ENCODE measurements at regions not wholly inside any gene's neighbourhood (a gene's known extent, or its start where the extent isn't known, plus 50 kb on each side); places are given as distances from the start of the nearest gene placed in this dataset.

DNA sequence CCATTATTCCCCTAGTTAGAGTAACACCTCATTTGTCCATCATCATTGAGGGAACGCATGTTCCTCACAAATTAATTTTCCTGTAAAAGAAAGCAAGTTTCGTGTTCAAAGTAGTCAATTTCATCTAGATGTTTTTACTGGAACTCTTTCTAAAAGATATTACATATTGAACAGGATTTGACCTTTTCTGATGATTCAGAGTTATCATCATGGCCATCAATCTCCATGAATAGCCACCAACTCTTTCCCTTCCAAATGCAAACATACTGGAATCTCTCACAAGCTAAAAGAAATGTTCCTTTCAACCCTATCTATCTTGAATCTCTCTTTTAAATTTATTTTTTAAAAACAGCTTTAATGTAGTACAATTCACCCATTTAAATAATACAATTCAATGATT lies 263.1 kb upstream of the FAR2 start:
- TF ChIP-seq CTCF (IDR thresholded peaks at IDR 0.05; ENCODE audit: extremely low read depth, missing control alignments): no peak
- no peak for DNase-seq (ENCODE audit: low spot score)

DNA sequence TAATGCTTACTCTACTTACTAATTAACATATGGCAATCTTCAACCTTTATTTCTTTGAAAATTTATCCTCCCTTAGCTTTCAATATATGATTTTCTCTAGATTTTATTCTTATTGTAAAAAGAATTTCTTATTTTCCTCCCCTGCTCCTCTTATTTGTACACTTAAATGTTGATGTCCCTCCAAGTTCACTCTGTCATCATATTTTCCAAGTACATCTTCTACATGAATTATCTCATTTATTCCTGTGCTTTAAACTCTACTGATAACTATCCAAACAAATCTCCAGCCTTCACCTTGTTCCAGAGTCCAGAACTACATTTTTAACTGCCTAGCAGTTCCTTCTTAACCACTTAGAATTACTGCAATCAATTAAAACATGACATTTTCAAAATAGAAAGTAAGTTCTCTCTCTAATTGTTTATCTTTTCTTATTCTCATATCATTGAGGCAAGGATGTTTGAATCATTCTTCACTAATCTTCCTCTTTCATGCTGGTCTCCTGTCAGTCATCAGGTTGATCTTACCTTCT lies 261.6 kb upstream of the FAR2 start:
- no peak for DNase-seq (ENCODE audit: low spot score)
- TF ChIP-seq CTCF (IDR thresholded peaks at IDR 0.05; ENCODE audit: extremely low read depth, missing control alignments): no peak

DNA sequence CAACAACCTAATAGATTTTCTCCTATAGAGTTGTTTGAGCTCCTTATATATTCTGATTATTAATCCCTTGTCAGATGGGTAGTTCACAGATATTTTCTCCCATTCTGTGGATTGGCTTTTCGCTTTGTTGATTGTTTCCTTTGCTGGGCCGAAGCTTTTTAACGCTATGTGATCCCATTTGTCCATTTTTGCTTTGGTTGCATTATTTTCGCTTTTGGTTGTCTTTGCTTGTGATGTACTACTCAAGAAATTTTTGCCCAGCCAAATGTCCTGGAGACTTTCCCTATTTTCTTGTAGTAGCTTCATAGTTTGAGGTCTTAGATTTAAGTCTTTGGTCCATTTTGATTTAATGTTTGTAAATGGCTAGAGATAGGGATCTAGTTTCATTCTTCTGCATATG lies 258.4 kb upstream of the FAR2 start:
- TF ChIP-seq CTCF (IDR thresholded peaks at IDR 0.05; ENCODE audit: extremely low read depth, missing control alignments): no peak
- DNase-seq (ENCODE audit: low spot score): no peak

DNA sequence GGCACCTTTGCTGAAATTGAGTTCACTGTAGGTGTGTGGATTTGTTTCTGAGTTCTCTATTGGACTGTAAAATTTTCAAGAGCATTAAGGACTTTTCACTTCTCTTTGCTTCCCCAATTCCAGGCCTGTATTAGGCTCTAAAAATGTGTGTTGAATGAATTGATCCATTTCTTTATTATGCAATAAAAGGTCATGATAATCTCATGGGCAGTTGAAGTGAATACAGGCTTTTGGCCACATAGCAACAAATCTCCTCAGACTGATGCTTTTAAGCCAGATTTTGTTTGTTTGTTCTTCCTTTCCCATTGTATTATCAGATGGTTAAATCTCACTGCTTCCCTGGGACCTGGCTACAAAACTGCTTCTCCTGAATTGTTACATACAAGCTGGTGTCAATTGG lies 258.0 kb upstream of the FAR2 start:
- no peak for TF ChIP-seq CTCF (IDR thresholded peaks at IDR 0.05; ENCODE audit: extremely low read depth, missing control alignments)
- no peak for DNase-seq (ENCODE audit: low spot score)

GRCh38 chr12:28893365-28893764 lies 255.7 kb upstream of the FAR2 start:
- no peak for DNase-seq (ENCODE audit: low spot score)
- TF ChIP-seq CTCF (IDR thresholded peaks at IDR 0.05; ENCODE audit: extremely low read depth, missing control alignments): no peak

DNA sequence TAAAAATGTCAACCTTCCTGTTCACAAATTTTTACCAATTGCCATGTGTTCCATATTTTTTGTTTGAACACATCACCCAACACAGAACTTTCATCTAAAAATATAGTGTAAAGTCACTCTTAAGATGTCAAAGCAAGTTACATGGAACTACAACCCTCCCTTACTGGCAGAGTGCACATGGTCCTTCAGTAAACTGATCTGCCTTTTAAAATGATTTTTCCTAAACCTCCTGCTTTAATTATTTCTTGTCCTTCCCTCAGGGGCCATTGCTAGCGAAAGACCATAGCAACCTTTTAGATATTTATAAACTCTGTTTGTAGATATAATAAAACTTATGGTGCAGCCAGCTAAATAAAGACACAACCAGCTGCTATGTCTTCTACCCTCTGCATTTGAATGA lies 255.2 kb upstream of the FAR2 start:
- no peak for TF ChIP-seq CTCF (IDR thresholded peaks at IDR 0.05; ENCODE audit: extremely low read depth, missing control alignments)
- no peak for DNase-seq (ENCODE audit: low spot score)

- TF ChIP-seq CTCF (IDR thresholded peaks at IDR 0.05; ENCODE audit: extremely low read depth, missing control alignments): no peak
- no peak for DNase-seq (ENCODE audit: low spot score)
Observed at GRCh38 chr12:28896421-28896820, 252.7 kb upstream of the FAR2 start.
